ENCODE measurements at regions not wholly inside any gene's neighbourhood (a gene's known extent, or its start where the extent isn't known, plus 50 kb on each side); places are given as distances from the start of the nearest gene placed in this dataset.
"Not testable (repeated sequence)": the region's sequence is repeated elsewhere in the genome, so short reads cannot be mapped to it uniquely, and the experiment has no call there.

- not testable (repeated sequence) for TF ChIP-seq CBX3 (IDR thresholded peaks at IDR 0.05; ENCODE audit: borderline replicate concordance in 1 of 2, low read length in 2 of 2); SPI1 (IDR thresholded peaks at IDR 0.05; ENCODE audit: borderline replicate concordance, low read depth, low read length); ZBTB40 (IDR thresholded peaks at IDR 0.05); ZBTB40 (CRISPR knock-in tag; IDR thresholded peaks at IDR 0.05); CREM (IDR thresholded peaks at IDR 0.05; ENCODE audit: low read depth); ZBED1 (IDR thresholded peaks at IDR 0.05); CTCF (IDR thresholded peaks at IDR 0.05 in 2 of 3, conservative IDR thresholded peaks at IDR 0.05 in 1 of 3; ENCODE audit: insufficient read depth in 2 of 3, low read depth in 1 of 3, low read length in 3 of 3); YY1 (IDR thresholded peaks at IDR 0.05; ENCODE audit: borderline replicate concordance in 1 of 3, control insufficient read depth in 1 of 3, extremely low read depth in 1 of 3, insufficient read depth in 3 of 3, insufficient read length in 1 of 3, insufficient replicate concordance in 2 of 3, low read depth in 1 of 3, low read length in 2 of 3)
Measured at GRCh38 chr13:40373608-40374007, 292.8 kb downstream of the FOXO1 start.
